K562 (cell line): ENCODE measurements at regions not wholly inside any gene's neighbourhood (a gene's known extent, or its start where the extent isn't known, plus 50 kb on each side); places are given as distances from the start of the nearest gene placed in this dataset.

Experiments used
- ARID2 ChIP-seq: fragments of 450-650 bp; IDR thresholded peaks from 2 replicates; pipeline ENCODE4 v1.6.1; 2017; ENCODE audit warnings: antibody characterized with exemption, mild to moderate bottlenecking
- FOXJ2 ChIP-seq: fragments of 200-800 bp; sonication (Bioruptor generic); IDR thresholded peaks from 2 replicates; pipeline ENCODE4 v1.6.1; 2016; ENCODE audit warnings: missing genetic modification characterization, missing compliant biosample characterization
- HNRNPLL ChIP-seq: fragments of 200-400 bp; formaldehyde crosslinking; IDR thresholded peaks from 2 replicates; pipeline ENCODE4 v1.6.1; 2017; ENCODE audit warnings: low read length, low read depth, mild to moderate bottlenecking; ENCODE audit not compliant: poor library complexity, severe bottlenecking
- KDM4B ChIP-seq, 2 experiments: fragments of 450-650 bp in 1 of 2; sonication (generic) in 1 of 2; IDR thresholded peaks; 2 replicates each; pipeline ENCODE4 v1.6.1; 2016 to 2017; ENCODE audit warnings: borderline replicate concordance in 2 of 2, antibody characterized with exemption in 1 of 2, low read depth in 1 of 2, mild to moderate bottlenecking in 1 of 2
- KLF10 ChIP-seq: fragments of 250-450 bp; sonication (Bioruptor Pico); IDR thresholded peaks from 2 replicates; pipeline ENCODE4 v1.6.1; 2021; ENCODE audit warnings: matching md5 sums
- MAFF ChIP-seq: IDR thresholded peaks from 2 replicates; pipeline ENCODE4 v1.6.1; 2012; ENCODE audit warnings: low read length, improper control_type of control experiment
- MAFG ChIP-seq: fragments of 450-650 bp; conservative IDR thresholded peaks from 2 replicates; pipeline ENCODE4 v1.6.1; 2016; ENCODE audit warnings: missing genetic modification characterization, missing compliant biosample characterization
- MED1 ChIP-seq: sonication (generic); formaldehyde crosslinking; IDR thresholded peaks from 2 replicates; pipeline ENCODE4 v1.8.1; 2023; ENCODE audit warnings: missing genetic modification reagents, borderline replicate concordance
- MXI1 ChIP-seq: IDR thresholded peaks from 2 replicates; pipeline ENCODE4 v1.6.1; 2011; ENCODE audit warnings: low read depth, mild to moderate bottlenecking, improper control_type of control experiment, low read length
- NFIX ChIP-seq: fragments of 250-450 bp; sonication (Bioruptor Pico); IDR thresholded peaks from 2 replicates; pipeline ENCODE4 v1.4.0; 2020; ENCODE audit warnings: low read depth, mild to moderate bottlenecking, moderate library complexity
- NFRKB ChIP-seq: fragments of 450-650 bp; IDR thresholded peaks from 2 replicates; pipeline ENCODE4 v1.6.1; 2016; ENCODE audit warnings: low read depth
- NFYB ChIP-seq: IDR thresholded peaks from 2 replicates; pipeline ENCODE4 v1.6.1; 2011; ENCODE audit warnings: mild to moderate bottlenecking, moderate library complexity; ENCODE audit not compliant: insufficient read length; ENCODE audit errors: extremely low read depth
- NR3C1 ChIP-seq: sonication (generic); formaldehyde crosslinking; IDR thresholded peaks from 2 replicates; pipeline ENCODE4 v1.8.1; 2022; ENCODE audit warnings: missing genetic modification reagents
- PCBP1 ChIP-seq: fragments of 200-400 bp; formaldehyde crosslinking; IDR thresholded peaks from 2 replicates; pipeline ENCODE4 v1.6.1; 2018; ENCODE audit warnings: mild to moderate bottlenecking, low read depth, low read length; ENCODE audit not compliant: poor library complexity, severe bottlenecking
- PPARD ChIP-seq: fragments of 250-450 bp; sonication (Bioruptor Pico); IDR thresholded peaks from 2 replicates; pipeline ENCODE4 v1.8.0; 2022; ENCODE audit warnings: inconsistent platforms, mild to moderate bottlenecking, moderate library complexity
- PRPF4 ChIP-seq: fragments of 200-400 bp; formaldehyde crosslinking; IDR thresholded peaks from one replicate; pipeline ENCODE4 v1.6.1; 2017; ENCODE audit warnings: low read length, low read depth, mild to moderate bottlenecking; ENCODE audit not compliant: insufficient read depth, poor library complexity, severe bottlenecking
- RBM39 ChIP-seq: fragments of 200-400 bp; formaldehyde crosslinking; optimal IDR thresholded peaks from 2 replicates; pipeline ENCODE3; 2018; ENCODE audit warnings: low read depth, low read length
- RFX7 ChIP-seq: fragments of 250-450 bp; sonication (Bioruptor Pico); IDR thresholded peaks from 2 replicates; pipeline ENCODE4 v1.5.1; 2021; ENCODE audit warnings: mild to moderate bottlenecking
- SP1 ChIP-seq: sonication (generic); formaldehyde crosslinking; IDR thresholded peaks from 2 replicates; pipeline ENCODE4 v1.8.1; 2022; ENCODE audit warnings: mild to moderate bottlenecking, missing genetic modification reagents
- STAT5B ChIP-seq: fragments of 250-450 bp; sonication (Bioruptor Pico); IDR thresholded peaks from 2 replicates; pipeline ENCODE4 v1.8.0; 2021; ENCODE audit warnings: mild to moderate bottlenecking, inconsistent platforms
- TAF9B ChIP-seq: fragments of 450-650 bp; IDR thresholded peaks from 2 replicates; pipeline ENCODE4 v1.6.1; 2018; ENCODE audit warnings: mild to moderate bottlenecking; ENCODE audit not compliant: partially characterized antibody
- TCFL5 ChIP-seq: fragments of 250-450 bp; sonication (Bioruptor Pico); conservative IDR thresholded peaks from 2 replicates; pipeline ENCODE4 v1.6.1; 2021; ENCODE audit warnings: mild to moderate bottlenecking, moderate library complexity, matching md5 sums
- THRAP3 ChIP-seq: fragments of 450-650 bp; IDR thresholded peaks from 2 replicates; pipeline ENCODE4 v1.6.1; 2016; ENCODE audit warnings: mild to moderate bottlenecking, inconsistent platforms, borderline replicate concordance
- ZBTB8A ChIP-seq: fragments of 450-650 bp; IDR thresholded peaks from 2 replicates; pipeline ENCODE4 v1.6.1; 2018; ENCODE audit warnings: mild to moderate bottlenecking, moderate library complexity; ENCODE audit not compliant: partially characterized antibody
- ZNF507 ChIP-seq: conservative IDR thresholded peaks from 2 replicates; pipeline ENCODE4 v1.6.1; 2017; ENCODE audit warnings: missing genetic modification characterization, missing compliant biosample characterization
- ZNF699 ChIP-seq: fragments of 250-450 bp; sonication (Bioruptor Pico); IDR thresholded peaks from 2 replicates; pipeline ENCODE4 v1.8.0; 2021; ENCODE audit warnings: mild to moderate bottlenecking, moderate library complexity; ENCODE audit not compliant: insufficient replicate concordance
- ZNF766 ChIP-seq: fragments of 200-800 bp; sonication (Bioruptor generic); conservative IDR thresholded peaks from 2 replicates; pipeline ENCODE4 v1.6.1; 2016; ENCODE audit warnings: missing genetic modification characterization, missing compliant biosample characterization
- ZNF780A ChIP-seq: fragments of 250-450 bp; sonication (Bioruptor Pico); IDR thresholded peaks from 2 replicates; pipeline ENCODE4 v1.5.0; 2021; ENCODE audit warnings: mild to moderate bottlenecking
- TF ChIP-seq, protein P1 (sequence below), 3 experiments: IDR thresholded peaks in 2 of 3; conservative IDR thresholded peaks in 1 of 3; 2 replicates each; pipeline ENCODE4 v1.5.1; 2011 to 2012; ENCODE audit warnings: low read length in 3 of 3, mild to moderate bottlenecking in 3 of 3, control low read depth in 2 of 3, improper control_type of control experiment in 1 of 3, inconsistent platforms in 1 of 3, low read depth in 1 of 3, mixed read lengths in 1 of 3, moderate library complexity in 1 of 3; ENCODE audit not compliant: insufficient read depth in 2 of 3
- TF ChIP-seq, protein P2 (sequence below): sonication (generic); formaldehyde crosslinking; IDR thresholded peaks from 2 replicates; pipeline ENCODE4 v1.4.0; 2020; ENCODE audit warnings: mild to moderate bottlenecking, missing genetic modification reagents

DNA sequence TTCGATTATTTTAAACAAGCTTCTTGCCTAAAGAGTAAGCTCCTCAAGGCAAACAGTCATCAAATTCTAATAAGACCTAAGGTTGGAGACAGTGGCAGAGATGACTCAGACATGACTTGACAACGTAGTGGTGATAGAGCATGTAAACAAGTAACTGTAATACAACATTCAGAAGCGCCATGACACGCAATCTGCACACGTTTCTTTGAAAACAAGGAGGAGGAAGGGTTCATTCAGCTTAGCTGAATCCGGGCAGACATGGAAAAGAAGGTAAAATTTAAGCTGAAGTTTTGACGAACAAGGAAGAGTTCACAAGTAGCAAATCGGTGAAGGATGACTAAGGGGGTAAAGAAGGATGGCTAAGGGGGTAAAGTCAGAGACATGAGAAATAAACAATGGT lies 152.4 kb upstream of the ZC3H12C start (continued):
- TF ChIP-seq RBM39 (no peak), NR3C1 (CRISPR knock-in tag) (no peak), HNRNPLL (no peak), ARID2 (no peak), NFRKB (peak; percentile 83), MED1 (CRISPR knock-in tag) (no peak), PRPF4 (no peak), PPARD (no peak), TAF9B (no peak), MAFG (tag) (peak; percentile 78), TCFL5 (CRISPR knock-in tag) (no peak), RFX7 (CRISPR knock-in tag) (no peak), ZNF780A (CRISPR knock-in tag) (no peak), ZNF699 (no peak), SP1 (no peak), ZNF507 (tag) (no peak), STAT5B (CRISPR knock-in tag) (no peak), KLF10 (CRISPR knock-in tag) (no peak), ZBTB8A (no peak), KDM4B (IDR thresholded peaks at IDR 0.05; ENCODE audit: borderline replicate concordance in 2 of 2, low read depth in 1 of 2) (no peak), MXI1 (no peak), PCBP1 (no peak), FOXJ2 (tag) (peak; percentile 89), ZNF766 (0 out of 2 replicates have a peak, but pooled peaks have one; percentile 35), THRAP3 (no peak), MAFF (peak; percentile 49), NFIX (CRISPR knock-in tag) (no peak), NFYB (no peak)
- TF ChIP-seq, protein P1, sequence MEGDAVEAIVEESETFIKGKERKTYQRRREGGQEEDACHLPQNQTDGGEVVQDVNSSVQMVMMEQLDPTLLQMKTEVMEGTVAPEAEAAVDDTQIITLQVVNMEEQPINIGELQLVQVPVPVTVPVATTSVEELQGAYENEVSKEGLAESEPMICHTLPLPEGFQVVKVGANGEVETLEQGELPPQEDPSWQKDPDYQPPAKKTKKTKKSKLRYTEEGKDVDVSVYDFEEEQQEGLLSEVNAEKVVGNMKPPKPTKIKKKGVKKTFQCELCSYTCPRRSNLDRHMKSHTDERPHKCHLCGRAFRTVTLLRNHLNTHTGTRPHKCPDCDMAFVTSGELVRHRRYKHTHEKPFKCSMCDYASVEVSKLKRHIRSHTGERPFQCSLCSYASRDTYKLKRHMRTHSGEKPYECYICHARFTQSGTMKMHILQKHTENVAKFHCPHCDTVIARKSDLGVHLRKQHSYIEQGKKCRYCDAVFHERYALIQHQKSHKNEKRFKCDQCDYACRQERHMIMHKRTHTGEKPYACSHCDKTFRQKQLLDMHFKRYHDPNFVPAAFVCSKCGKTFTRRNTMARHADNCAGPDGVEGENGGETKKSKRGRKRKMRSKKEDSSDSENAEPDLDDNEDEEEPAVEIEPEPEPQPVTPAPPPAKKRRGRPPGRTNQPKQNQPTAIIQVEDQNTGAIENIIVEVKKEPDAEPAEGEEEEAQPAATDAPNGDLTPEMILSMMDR (IDR thresholded peaks at IDR 0.05 in 2 of 3, conservative IDR thresholded peaks at IDR 0.05 in 1 of 3; ENCODE audit: insufficient read depth in 2 of 3, low read depth in 1 of 3, low read length in 3 of 3), result no peak
- TF ChIP-seq, protein P2, sequence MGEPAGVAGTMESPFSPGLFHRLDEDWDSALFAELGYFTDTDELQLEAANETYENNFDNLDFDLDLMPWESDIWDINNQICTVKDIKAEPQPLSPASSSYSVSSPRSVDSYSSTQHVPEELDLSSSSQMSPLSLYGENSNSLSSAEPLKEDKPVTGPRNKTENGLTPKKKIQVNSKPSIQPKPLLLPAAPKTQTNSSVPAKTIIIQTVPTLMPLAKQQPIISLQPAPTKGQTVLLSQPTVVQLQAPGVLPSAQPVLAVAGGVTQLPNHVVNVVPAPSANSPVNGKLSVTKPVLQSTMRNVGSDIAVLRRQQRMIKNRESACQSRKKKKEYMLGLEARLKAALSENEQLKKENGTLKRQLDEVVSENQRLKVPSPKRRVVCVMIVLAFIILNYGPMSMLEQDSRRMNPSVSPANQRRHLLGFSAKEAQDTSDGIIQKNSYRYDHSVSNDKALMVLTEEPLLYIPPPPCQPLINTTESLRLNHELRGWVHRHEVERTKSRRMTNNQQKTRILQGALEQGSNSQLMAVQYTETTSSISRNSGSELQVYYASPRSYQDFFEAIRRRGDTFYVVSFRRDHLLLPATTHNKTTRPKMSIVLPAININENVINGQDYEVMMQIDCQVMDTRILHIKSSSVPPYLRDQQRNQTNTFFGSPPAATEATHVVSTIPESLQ, result no peak
